Endometrium (tissue), 2 donors: ENCODE measurements at regions not wholly inside any gene's neighbourhood (a gene's known extent, or its start where the extent isn't known, plus 50 kb on each side); places are given as distances from the start of the nearest gene placed in this dataset.
A peak's percentile ranks its signal among the peaks of the same experiment; 100 is the strongest.
"Not testable (repeated sequence)": the region's sequence is repeated elsewhere in the genome, so short reads cannot be mapped to it uniquely, and the experiment has no call there.

Source experiments
- FAIRE-seq: peaks from 2 replicates; lab custom pipeline; 2012; peaks lifted over from hg19 to GRCh38; lab: Jason Lieb, UNC
- donor health status: control.
- donor health status: control.

- FAIRE-seq = peak; percentile 94
Measured at GRCh38 chr10:45249978-45250693, 65.3 kb downstream of the OR13A1 start.

DNA sequence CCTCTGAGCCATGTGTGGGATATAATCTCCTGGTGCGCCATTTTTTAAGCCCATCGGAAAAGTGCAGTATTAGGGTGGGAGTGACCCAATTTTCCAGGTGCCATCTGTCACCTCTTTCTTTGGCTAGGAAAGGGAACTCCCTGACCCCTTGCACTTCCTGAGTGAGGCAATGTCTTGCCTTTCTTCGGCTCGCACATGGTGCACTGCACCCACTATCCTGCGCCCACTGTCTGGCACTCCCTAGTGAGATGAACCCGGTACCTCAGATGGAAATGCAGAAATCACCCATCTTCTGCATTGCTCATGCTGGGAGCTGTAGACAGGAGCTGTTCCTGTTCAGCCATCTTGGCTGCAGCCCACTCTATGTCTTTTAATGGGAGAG lies 64.7 kb downstream of the OR13A1 start:
- not testable (repeated sequence) for FAIRE-seq
